Activated T-cell treated with anti-CD3 and anti-CD28 coated beads, Interleukin-2, amount 50 U/mL, for 72 hours (primary cell): ENCODE measurements at regions not wholly inside any gene's neighbourhood (a gene's known extent, or its start where the extent isn't known, plus 50 kb on each side); places are given as distances from the start of the nearest gene placed in this dataset.
"Not testable (repeated sequence)": the region's sequence is repeated elsewhere in the genome, so short reads cannot be mapped to it uniquely, and the experiment has no call there.

ENCODE experiments used
- ATAC-seq, 2 donors: fragments of 150-1000 bp; cut with Tn5 transposase; replicated peaks in 1 of 2; 2 replicates each; pipeline ENCODE4 v1.10.0; 2021; ENCODE audit warnings: moderate library complexity in 2 of 2, mild to moderate bottlenecking in 1 of 2
- DNase-seq, 2 donors: peaks; one replicate each; pipeline ENCODE4 v3.0.0; 2021 to 2022; ENCODE audit warnings: mixed read lengths in 1 of 2
- H3K27ac Mint-ChIP-seq: one replicate; pipeline ENCODE4 v1.8.0; 2022; ENCODE audit warnings: mild to moderate bottlenecking, moderate library complexity, mixed read lengths
- H3K27me3 Mint-ChIP-seq: one replicate; pipeline ENCODE4 v1.8.0; 2022; ENCODE audit warnings: low read depth, mixed read lengths
- H3K36me3 Mint-ChIP-seq, 2 donors: one replicate each; pipeline ENCODE4 v1.8.0; 2022; ENCODE audit warnings: mixed read lengths in 2 of 2, mild to moderate bottlenecking in 1 of 2; ENCODE audit not compliant: insufficient read depth in 2 of 2
- H3K4me1 Mint-ChIP-seq: one replicate; pipeline ENCODE4 v1.8.0; 2022; ENCODE audit warnings: low read depth, mixed read lengths
- H3K4me3 Mint-ChIP-seq, 2 donors: one replicate each; pipeline ENCODE4 v1.8.0; 2022; ENCODE audit warnings: mild to moderate bottlenecking in 2 of 2, mixed read lengths in 2 of 2, moderate library complexity in 2 of 2
- H3K9me3 Mint-ChIP-seq, 2 donors: one replicate each; pipeline ENCODE4 v1.8.0; 2022; ENCODE audit warnings: mixed read lengths in 2 of 2

DNA sequence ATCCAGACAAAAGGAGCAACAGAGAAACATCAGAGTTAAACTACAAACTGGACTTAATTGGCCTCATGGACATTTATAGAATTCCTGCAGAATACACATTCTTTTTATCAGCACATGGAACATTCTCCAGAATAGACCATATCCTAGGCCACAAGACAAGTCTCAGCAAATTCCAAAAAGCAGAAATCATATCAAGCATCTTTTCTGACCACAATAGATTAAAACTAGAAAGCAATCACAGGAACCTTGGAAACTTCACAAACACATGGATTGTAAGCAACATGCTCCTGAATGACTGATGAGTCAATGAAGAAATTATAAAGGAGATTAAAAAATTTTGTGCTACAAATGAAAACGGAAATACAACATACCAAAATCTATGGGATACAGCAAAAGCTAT is 526.7 kb downstream of the PCDH7 start:
- Mint-ChIP-seq H3K27me3 (no peaks in the 10 kb centered on the region), H3K36me3 (no peaks in the 10 kb centered on the region), H3K4me1 (no peaks in the 10 kb centered on the region), H3K9me3 (peaks cover 6 to 8% of the 10 kb centered on the region in 2 donors), H3K4me3 (no peak overlapping the region), H3K27ac (no peak overlapping the region)
- ATAC-seq = no peak
- no peak for DNase-seq

DNA sequence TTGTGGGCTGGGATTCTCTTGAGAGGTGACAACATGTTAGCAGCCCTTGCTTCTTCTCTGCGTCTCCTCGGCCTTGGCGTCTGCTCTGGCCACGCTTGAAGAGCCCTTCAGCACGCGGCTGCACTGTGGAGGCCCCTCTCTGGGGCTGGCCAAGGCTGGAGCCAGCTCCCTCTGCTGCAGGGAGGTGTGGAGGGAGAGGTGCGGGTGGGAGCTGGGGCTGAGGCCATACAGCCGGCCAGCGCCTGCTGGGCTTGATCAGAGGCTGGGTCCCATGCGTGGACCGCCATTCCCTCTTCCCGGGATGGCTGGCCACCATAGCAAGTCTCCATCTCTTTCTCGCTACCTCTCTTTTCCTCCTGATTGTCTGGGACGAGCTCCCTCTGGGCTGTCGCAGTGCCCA is 539.0 kb downstream of the PCDH7 start:
- Mint-ChIP-seq H3K27me3 (no peaks in the 10 kb centered on the region), H3K4me1 (no peaks in the 10 kb centered on the region), H3K9me3 (peaks cover 4 to 17% of the 10 kb centered on the region in 2 donors), H3K27ac (no peak overlapping the region), H3K4me3 (no peak overlapping the region), H3K36me3 (peaks cover 0 to 2% of the 10 kb centered on the region in 2 donors)
- no peak for ATAC-seq
- no peak for DNase-seq

DNA sequence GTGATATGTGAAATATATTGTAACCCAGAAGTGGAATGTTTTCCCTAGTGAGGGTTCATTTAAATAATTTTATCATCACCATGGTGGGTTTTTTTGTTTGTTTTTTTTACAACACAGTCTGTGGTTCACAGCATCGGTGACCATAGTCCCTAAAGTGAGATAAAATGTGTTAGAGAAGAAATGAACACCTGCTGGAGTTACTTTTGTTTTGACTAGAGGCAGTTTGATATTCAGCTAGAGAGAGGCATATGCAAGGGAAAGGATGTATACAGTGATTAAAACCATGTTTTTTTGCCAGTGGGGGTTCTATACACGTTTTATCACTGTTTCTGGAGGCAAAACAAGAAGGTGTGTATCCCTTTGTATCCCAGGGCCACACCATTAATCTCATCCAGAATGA is 541.5 kb downstream of the PCDH7 start:
- Mint-ChIP-seq H3K27me3 (no peaks in the 10 kb centered on the region), H3K27ac (no peak overlapping the region), H3K36me3 (peaks cover 0 to 2% of the 10 kb centered on the region in 2 donors), H3K4me3 (no peak overlapping the region), H3K9me3 (peaks cover 7 to 11% of the 10 kb centered on the region in 2 donors), H3K4me1 (no peaks in the 10 kb centered on the region)
- DNase-seq (no peak), ATAC-seq (no peak)

DNA sequence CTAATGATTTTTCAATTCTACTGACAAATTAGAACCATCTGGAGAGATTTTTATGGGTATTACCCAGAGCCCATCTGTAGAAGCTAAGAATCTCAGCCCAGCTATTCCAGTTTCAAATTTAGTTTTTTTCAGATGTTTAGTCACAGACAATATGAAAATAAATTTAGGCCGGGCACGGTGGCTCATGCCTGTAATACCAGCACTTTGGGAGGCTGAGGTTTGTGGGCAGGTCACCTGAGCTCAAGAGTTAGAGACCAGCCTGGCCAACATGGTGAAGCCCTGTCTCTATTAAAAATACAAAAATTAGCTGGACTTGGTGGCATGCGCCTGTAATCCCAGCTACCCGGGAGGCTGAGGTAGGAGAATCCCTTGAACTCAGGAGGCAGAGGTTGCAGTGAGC is 545.9 kb downstream of the PCDH7 start:
- not testable (repeated sequence) for H3K27me3 Mint-ChIP-seq, ATAC-seq

DNA sequence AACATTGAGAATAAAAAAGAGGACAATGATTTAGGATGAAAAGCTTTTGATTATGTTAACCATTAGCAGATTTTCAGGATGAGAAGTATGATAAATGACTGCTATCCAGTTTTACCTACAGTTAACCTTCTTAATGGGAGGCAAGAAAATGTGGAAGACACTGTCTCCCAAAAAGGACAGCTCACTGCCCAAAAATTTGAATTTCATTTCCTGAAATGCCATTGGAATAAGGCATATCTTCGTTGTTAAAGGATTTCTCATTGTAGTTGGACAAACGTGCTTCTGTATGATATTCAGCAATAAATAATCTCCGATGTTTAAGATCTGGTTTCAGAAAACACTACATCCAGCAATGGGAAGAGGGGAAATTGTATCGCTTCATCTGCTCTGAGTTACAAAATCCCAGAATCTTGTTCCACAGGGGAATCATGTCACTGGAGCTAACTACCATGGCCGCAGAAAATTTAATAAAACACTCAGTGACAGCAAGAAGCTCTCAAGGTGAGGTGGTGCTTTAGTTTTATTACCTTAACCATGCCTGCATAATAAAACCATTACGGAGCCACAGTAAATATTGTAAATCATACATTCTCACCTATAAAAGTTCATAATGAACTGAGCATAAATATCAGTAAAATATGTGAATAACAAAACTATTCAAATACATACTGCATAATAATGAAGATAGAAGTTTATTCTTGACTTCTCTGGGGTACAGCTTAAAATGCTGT is 552.3 kb downstream of the PCDH7 start:
- Mint-ChIP-seq H3K27me3 (no peaks in the 10 kb centered on the region), H3K27ac (no peak overlapping the region), H3K4me3 (no peak overlapping the region), H3K4me1 (no peaks in the 10 kb centered on the region), H3K36me3 (no peaks in the 10 kb centered on the region), H3K9me3 (peaks cover 5 to 6% of the 10 kb centered on the region in 2 donors)
- ATAC-seq (no peak), DNase-seq (no peak)

More for the DNA sequence above, 545.9 kb downstream of the PCDH7 start:
- not testable (repeated sequence) for H3K27ac Mint-ChIP-seq, H3K36me3 Mint-ChIP-seq, H3K4me3 Mint-ChIP-seq, DNase-seq, H3K4me1 Mint-ChIP-seq
- peaks cover 12 to 13% of the 10 kb centered on the region in 2 donors for H3K9me3 Mint-ChIP-seq

DNA sequence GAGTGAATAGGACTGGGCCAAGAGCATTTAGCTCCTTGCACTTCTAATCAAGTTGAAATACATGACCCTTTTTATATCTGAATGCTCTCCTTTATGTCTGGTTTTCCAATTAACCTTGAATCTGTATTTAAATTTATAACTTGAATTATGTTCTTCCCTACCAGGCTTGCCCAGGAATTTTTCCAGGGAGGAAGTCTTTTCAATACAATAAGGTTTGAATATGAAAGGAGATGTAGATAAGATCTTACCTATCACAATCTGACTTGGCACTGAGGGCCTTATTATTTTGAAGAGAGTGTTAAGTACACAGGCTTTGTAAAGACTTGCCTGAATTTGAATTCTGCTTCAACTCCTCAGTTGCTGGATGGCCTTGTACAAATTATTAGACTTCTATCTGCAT is 555.7 kb downstream of the PCDH7 start:
- Mint-ChIP-seq H3K36me3 (no peaks in the 10 kb centered on the region), H3K9me3 (peaks cover 4% of the 10 kb centered on the region in 2 donors), H3K27ac (no peak overlapping the region), H3K4me3 (no peak overlapping the region), H3K27me3 (no peaks in the 10 kb centered on the region), H3K4me1 (no peaks in the 10 kb centered on the region)
- no peak for ATAC-seq
- no peak for DNase-seq

DNA sequence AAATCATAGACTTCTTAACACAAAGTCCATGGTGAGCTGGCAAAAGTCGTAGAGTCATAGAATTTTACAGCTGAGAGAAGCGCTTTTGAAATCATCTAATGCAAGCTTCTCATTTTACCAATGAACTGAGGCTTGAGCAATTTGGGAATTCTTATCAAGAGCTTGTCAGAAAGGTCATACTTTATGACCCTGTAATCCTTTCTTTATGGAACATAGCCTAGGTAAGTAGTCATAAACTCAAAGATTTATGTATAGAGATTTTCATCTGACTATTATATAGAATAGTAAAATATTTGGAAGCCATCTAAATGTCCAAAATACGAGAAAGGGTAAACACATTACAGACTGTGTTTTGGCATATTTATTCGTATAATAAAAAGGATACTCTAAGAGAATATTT is 563.5 kb downstream of the PCDH7 start:
- Mint-ChIP-seq H3K27me3 (no peaks in the 10 kb centered on the region), H3K4me3 (no peak overlapping the region), H3K9me3 (peaks cover 5 to 6% of the 10 kb centered on the region in 2 donors), H3K4me1 (no peaks in the 10 kb centered on the region), H3K27ac (no peak overlapping the region), H3K36me3 (no peaks in the 10 kb centered on the region)
- ATAC-seq (no peak), DNase-seq (no peak)

DNA sequence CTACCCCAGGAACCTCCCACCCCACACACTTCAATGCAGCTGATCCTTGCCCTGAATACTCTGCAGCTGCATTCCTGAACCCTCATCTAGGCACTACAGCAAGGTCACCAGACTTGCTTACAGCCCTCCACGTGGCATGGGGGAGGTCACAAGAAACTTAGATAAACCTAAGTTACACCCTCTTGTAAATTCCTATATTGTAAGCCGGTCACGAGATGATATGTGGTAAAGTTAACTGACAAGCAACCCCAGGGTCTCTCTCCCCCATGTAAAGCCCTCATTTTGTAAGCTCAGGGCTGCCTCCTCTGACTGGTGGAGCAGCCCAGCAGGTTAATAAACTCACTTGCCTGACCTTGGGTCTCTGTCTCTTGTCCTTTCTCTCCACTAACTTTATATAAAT is 570.7 kb downstream of the PCDH7 start:
- Mint-ChIP-seq H3K4me3 (no peak overlapping the region), H3K9me3 (peaks cover 4 to 6% of the 10 kb centered on the region in 2 donors), H3K4me1 (no peaks in the 10 kb centered on the region), H3K36me3 (peaks cover 0 to 1% of the 10 kb centered on the region in 2 donors), H3K27me3 (no peaks in the 10 kb centered on the region), H3K27ac (no peak overlapping the region)
- DNase-seq (no peak), ATAC-seq (no peak)

DNA sequence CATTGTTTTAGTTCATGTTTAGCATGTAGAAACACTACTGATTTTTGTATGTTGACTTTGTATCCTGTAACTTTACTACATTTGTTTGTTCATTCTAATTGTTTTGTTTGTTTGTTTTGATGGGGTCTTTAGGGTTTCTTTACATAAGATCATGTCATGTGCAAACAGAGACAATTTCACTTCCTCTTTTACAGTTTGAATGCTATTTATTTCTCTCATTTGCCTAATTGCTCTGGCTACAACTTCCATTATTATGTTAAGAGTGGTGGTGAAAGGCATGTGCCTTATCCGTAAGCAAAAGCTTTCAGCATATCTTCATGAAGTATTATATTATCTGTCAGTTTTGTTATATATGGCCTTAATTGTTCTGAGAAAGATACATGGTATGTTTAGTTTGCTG is 571.1 kb downstream of the PCDH7 start:
- peaks cover 4 to 6% of the 10 kb centered on the region in 2 donors for H3K9me3 Mint-ChIP-seq
- H3K4me1 Mint-ChIP-seq = no peaks in the 10 kb centered on the region
- no peaks in the 10 kb centered on the region for H3K27me3 Mint-ChIP-seq
- H3K36me3 Mint-ChIP-seq = peaks cover 0 to 1% of the 10 kb centered on the region in 2 donors
- H3K27ac Mint-ChIP-seq = no peak overlapping the region
- H3K4me3 Mint-ChIP-seq = no peak overlapping the region
- ATAC-seq = no peak
- DNase-seq = no peak

DNA sequence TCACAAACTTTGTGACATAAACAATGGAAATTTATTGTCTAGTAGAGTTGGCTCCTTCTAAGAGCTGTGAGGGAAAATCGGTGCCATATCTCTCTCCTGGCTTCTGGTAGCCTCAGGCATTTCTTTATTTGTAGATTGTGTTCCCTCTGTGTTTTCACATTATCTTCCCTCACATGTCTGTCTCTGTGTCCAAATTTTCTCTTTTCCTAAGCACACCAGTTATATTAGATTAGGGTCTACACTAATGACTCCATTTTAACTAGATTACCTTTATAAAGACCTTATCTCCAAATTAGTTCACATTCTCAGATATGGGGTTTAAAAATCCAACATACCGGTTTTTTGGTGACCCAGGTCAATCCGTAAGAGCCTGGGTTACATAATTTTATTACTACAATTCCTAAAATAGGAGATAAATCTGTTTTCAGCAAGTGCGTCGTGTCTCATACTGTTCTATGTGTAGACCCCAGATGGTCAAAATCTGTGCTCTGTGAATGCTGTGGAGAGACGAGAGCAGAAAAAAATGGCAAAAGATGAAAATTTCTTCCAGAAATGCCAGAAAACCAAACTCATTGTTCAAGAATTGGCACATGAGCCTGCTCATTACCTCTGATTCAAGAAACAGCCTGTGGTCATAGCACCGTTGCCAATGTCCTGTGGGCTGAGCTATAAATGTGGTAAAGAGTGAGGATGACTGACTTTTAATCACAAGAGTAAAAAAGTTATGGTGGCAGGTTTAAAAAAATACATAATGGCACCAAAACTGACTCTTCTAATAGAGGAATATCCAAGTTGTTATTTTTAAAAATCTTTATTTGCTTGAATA is 574.7 kb downstream of the PCDH7 start:
- Mint-ChIP-seq H3K36me3 (peaks cover 0 to 1% of the 10 kb centered on the region in 2 donors), H3K27me3 (no peaks in the 10 kb centered on the region), H3K4me3 (no peak overlapping the region), H3K27ac (no peak overlapping the region), H3K9me3 (peaks cover 4 to 6% of the 10 kb centered on the region in 2 donors), H3K4me1 (no peaks in the 10 kb centered on the region)
- DNase-seq (no peak), ATAC-seq (no peak)

DNA sequence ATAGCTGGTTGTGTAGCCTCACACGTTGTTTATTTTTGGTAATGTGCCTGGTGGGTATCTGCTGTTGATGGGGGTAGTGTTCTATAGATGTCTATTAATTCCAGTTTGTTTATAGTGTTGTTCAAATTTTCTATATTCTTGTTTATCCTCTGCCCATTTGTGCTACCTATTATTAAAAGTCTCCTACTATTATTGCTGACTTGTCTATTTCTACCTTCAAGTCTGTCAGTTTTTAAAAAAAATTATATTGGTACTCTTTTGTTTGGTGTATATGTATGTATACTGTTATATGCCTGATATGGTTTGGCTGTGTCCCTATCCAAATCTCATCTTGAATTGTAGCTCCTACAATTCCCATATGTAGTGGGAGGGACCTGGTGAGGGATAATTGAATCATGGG is 578.6 kb downstream of the PCDH7 start:
- Mint-ChIP-seq H3K27me3 (no peaks in the 10 kb centered on the region), H3K4me3 (no peak overlapping the region), H3K36me3 (peaks cover 0 to 2% of the 10 kb centered on the region in 2 donors), H3K9me3 (peaks cover 5 to 6% of the 10 kb centered on the region in 2 donors), H3K4me1 (no peaks in the 10 kb centered on the region), H3K27ac (no peak overlapping the region)
- DNase-seq = no peak
- no peak for ATAC-seq

DNA sequence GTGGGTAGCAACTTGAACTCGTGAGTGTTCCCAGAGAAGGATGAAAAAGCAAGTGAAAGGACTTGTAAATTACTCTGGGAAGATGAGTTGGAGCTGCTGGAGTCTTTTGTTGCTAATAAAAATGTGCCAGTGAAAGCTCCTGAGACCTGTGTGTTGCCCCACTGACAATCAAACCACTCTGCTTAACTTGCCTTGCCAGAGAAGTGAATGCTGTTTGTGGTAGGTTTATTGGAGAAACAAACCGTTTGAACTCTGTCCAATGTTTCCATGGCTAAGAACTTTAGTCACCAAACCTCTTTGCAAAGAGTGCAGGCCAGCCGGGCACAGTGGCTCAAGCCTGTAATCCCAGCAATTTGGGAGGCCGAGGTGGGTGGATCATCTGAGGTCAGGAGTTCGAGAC is 586.9 kb downstream of the PCDH7 start:
- Mint-ChIP-seq H3K36me3 (no peaks in the 10 kb centered on the region), H3K4me1 (no peaks in the 10 kb centered on the region), H3K9me3 (peaks cover 8 to 12% of the 10 kb centered on the region in 2 donors), H3K27me3 (no peaks in the 10 kb centered on the region), H3K27ac (no peak overlapping the region), H3K4me3 (no peak overlapping the region)
- ATAC-seq (no peak), DNase-seq (no peak)

DNA sequence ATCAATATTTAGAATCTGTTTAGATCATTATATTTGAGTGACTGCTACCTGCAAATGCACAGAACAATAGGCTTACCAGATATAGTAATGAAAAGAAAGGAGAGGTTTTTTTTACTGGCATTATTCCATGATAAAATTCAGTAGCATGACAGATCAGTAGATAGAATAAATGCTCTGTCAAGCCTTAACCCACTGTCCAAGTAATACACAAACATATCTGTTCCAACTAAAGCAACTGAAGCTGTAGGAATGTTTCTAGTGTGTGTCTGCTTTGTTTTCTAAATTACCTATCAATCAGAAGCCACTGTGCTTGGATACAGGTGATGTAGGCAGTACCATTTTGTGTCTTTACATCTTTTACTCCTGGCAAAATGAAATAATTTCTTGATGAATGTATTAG is 604.6 kb downstream of the PCDH7 start:
- no peaks in the 10 kb centered on the region for H3K27me3 Mint-ChIP-seq
- H3K9me3 Mint-ChIP-seq = peaks cover 3 to 10% of the 10 kb centered on the region in 2 donors
- DNase-seq = no peak

More for the DNA sequence above, 604.6 kb downstream of the PCDH7 start:
- Mint-ChIP-seq H3K27ac (no peak overlapping the region), H3K36me3 (no peaks in the 10 kb centered on the region), H3K4me1 (no peaks in the 10 kb centered on the region), H3K4me3 (no peak overlapping the region)
- no peak for ATAC-seq
